GM19043 (cell line): ENCODE measurements at regions not wholly inside any gene's neighbourhood (a gene's known extent, or its start where the extent isn't known, plus 50 kb on each side); places are given as distances from the start of the nearest gene placed in this dataset.

ENCODE experiments used
- ATAC-seq: cut with Tn5 transposase; IDR thresholded peaks from one replicate; pipeline ENCODE4 v1.9.1; 2021; ENCODE audit warnings: low read depth; ENCODE audit not compliant: unreplicated experiment

DNA sequence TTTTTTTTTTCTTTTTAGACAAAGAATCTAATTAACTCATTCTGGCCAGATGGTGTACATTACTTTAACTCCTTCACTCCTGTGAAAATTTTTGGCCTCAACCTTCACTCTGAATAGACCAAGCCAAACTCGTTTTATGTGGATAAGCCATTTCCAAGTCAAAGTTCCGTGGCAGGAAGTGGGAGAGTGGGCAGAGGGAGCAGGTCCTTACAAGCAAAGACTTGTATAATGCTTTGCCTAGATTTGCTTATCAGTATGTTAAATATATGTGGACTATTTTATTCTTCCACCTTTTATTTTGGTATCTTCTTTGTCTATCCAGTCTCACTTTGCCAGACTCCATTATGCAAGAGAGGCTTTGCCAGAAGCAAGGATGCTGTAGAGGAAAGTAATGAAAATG is 178.1 kb upstream of the TNP1 start:
- ATAC-seq: no peak

DNA sequence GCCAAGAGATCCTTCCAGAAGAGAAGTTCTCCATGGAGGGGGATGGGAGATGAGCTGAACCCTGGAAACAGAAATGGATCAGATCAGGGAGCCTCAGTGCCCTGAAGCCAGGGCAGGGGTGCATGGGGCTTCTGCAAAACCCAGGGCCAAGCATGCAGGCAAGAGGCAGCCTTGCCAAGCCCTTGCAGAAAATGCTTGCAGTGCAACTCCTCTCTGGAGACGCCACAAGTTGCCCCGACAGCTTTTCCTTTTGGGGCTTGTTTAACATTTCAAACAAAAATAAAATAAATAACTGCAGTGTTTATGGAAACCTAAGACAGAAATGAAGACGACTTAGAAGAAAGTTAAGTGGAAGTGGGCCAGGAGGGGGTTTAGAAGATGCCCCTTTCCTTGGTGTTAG is 177.5 kb upstream of the TNP1 start:
- no peak for ATAC-seq

- no peak for ATAC-seq
Observed at GRCh38 chr2:217035967-217036366, 176.1 kb upstream of the TNP1 start.

- no peak for ATAC-seq
Observed at GRCh38 chr2:217033186-217033585, 173.3 kb upstream of the TNP1 start.

GRCh38 chr2:217031445-217031844 is 171.6 kb upstream of the TNP1 start:
- ATAC-seq: no peak

DNA sequence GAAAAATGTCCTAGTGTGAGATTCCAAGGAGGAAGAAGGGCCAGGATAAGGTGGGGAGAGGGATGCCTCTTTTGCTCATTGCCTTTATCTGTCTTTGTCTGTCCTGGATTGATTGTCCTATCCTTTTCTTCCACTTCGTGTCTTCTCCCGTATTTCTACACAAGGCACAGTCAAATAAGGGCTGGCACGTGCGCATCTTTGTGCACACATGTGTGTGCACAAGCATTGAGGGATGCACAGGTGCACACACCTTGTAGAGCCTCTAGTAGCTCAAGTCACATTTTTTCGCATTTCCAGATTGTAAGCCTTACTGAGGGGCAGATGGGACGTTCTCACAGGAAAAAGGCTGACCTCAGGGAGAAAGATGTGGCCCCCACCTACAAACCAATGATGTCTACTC is 170.2 kb upstream of the TNP1 start:
- no peak for ATAC-seq

GRCh38 chr2:217028128-217028527 is 168.3 kb upstream of the TNP1 start:
- ATAC-seq: no peak

DNA sequence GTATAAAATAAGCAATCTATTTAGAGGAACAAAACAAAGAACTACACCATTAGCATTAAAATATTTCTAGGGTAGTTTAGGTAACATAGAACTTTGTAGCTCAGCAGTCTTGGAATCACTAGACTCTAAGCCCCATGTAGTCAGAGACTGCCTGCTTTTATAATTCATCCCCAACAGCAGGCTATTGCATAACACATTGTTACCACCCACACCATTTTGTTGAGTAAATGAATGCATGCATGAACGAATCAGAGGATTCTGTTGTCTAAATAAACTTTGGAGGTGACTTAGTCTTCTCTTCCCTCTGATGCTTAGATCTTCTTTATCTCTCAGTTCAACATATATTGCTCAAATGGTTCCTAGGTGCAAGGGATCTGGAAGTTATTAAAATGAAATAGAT is 167.6 kb upstream of the TNP1 start:
- ATAC-seq: no peak

GRCh38 chr2:217026569-217026968 is 166.7 kb upstream of the TNP1 start:
- ATAC-seq: no peak

- ATAC-seq: no peak
Observed at GRCh38 chr2:217026161-217026560, 166.3 kb upstream of the TNP1 start.

- ATAC-seq: no peak
Observed at GRCh38 chr2:217023611-217024010, 163.7 kb upstream of the TNP1 start.

GRCh38 chr2:217017456-217018252 is 157.8 kb upstream of the TNP1 start:
- ATAC-seq: no peak

GRCh38 chr2:217016796-217017419 is 157.0 kb upstream of the TNP1 start:
- ATAC-seq: no peak

DNA sequence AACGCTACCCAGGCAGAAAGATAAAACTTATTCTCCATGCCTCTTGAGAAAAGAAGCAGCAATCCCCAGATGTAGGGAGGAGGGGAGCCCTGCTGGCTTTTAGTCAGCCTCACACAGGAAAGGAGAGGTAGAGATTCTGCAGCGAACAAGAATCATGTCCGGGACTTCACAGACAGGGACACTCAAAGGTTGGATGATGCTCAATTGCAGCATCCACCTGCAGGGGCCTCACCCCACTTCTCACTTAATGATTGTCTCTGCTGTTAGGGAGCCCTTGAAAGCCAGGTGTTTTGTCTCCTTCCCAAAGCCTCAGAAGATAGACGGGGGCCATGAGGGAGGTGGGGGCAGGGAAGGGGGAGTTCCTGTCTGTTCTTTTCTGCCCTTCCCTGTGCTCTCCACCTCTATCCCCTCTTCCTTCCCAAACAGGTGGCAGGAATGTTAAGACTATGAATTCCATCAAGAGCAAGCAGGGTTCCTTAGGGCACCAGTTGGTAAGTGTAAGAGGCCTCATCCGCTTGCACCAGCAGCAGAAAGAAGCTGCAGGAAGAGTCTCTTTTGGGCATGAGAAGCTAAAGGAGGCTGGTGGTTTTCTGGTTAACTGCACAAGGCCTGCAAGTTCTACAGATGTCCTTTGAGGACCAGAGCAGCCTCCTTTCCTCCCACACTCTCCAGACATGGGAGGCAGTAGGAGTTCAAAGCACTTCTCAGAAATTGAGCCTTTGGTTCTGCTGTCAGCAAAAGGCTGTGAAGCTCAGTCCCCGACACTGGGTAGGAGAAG is 154.7 kb upstream of the TNP1 start:
- ATAC-seq: no peak

- no peak for ATAC-seq
Observed at GRCh38 chr2:217013926-217014325, 154.1 kb upstream of the TNP1 start.

DNA sequence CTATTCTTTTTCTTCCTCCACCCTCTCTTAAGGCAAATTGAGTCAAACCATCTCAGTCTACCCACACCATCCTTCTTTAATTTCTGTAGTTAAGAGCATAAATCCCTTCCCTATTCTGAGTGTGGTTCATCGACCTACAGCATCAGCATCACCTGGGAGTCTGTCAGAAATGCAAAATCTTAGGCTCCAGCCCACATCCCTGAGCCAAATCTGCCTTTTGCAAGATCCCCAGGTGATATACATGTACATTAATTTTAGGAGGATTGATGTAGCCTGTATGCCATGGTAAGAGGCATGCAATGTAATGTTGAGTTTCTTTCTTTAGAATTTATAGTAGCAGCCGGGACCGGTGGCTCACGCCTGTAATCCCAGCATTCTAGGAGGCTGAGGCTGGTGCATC is 151.7 kb upstream of the TNP1 start:
- no peak for ATAC-seq

DNA sequence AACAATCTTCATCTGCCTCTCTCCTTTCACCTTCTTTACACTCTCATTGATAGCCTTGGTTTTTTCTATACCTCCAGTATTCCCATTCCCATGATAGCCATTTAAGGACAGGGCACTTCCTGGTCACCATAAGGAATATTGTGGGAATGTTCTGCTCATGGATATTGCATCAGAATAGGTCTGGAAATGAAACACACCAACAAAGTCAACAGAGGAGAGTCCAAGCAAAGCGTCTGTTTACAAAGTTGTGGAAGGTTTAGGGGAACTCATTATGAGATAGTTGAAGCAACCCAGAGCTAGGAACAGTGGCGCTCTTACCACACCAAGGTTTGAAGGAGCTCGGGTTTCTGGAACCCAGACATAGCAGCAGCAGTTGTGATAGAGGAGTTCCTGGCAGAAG is 150.3 kb upstream of the TNP1 start:
- ATAC-seq: no peak

DNA sequence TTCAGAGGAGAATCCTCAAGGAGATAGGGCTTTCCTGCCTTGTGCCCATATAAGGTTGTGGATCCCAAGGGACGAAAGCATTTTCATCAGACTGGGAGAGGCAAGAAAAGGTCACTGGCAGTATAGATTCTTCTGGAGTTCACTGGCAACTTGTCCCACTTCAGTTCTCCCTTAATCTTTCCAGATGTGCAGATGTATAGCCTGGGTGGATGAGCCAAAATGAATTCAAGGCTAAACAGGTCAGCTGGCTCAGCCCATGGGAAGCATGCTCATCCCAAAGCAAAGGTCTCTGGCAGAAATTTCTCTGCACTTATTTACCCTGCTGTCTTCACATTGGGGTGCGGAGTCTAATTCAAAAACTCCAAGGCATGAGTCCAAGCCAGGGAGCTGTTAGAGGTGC is 148.9 kb upstream of the TNP1 start:
- ATAC-seq: no peak

DNA sequence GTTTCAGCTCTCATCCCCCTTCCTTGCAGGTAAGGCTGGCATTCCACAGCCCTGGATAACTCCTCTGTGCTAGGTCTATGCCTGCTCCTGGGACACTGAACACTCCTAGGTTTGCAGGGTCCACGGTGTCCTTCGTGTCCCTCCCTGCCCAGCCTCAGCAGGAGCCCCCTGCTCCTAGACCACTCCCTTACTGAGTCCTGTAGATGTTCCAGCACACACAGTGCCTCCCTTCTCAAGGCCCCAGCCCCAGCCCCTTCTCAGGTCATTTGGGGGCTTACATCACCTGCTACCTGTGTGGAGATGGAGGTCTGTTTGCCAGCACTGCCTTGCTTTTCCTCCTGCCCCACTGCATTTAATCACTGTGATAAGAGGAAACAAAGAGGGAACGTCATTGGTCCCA is 146.4 kb upstream of the TNP1 start:
- no peak for ATAC-seq

GRCh38 chr2:217004656-217005055 is 144.8 kb upstream of the TNP1 start:
- ATAC-seq: no peak

GRCh38 chr2:217001740-217002139 is 141.9 kb upstream of the TNP1 start:
- no peak for ATAC-seq

DNA sequence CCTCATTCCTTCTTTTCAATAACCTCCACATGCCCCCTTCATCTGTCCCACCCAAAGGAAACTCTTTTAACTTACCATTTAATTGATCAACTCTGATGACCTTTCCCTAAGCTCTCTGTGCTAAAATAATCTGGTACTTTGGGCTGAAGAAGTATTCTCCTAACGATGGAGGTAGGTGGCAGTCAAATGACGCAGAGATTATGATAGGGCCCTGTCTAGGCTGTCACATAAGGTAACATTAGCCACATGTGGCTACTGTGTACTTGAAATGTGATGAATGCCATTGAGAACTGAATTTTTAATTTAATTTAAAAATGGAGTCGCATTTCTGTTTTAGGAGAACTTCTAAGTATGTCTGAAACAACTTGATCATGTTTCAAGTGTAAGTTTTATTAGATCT is 140.5 kb upstream of the TNP1 start:
- ATAC-seq: no peak
